D341Med (cell line): ENCODE measurements at regions not wholly inside any gene's neighbourhood (a gene's known extent, or its start where the extent isn't known, plus 50 kb on each side); places are given as distances from the start of the nearest gene placed in this dataset.

Experiments
- DNase-seq: peaks from one replicate; pipeline ENCODE4 v3.0.0; 2012; ENCODE audit warnings: low spot score

DNA sequence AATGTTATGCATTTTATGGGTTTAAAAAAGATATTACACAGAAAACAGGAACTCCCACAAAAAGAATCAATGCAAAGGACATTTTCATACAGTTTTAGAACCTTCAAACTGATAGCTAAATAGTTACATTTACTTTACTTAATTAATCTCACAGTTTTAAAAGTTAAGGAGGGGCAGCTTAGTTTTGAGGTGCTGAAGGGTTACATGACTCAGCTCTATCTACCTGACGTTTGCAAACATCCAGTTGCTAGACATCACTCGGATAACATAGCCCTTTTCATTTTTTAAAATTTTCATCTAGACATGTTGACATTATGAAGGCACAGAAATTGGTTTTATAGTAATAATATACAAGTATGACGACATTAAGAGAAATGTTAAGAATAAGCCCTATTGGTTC is 53.7 kb upstream of the HSD17B12 start:
- DNase-seq = no peak
